Activated effector memory CD4-positive, alpha-beta T cell treated with Interleukin-2 at 50 U/mL for 16 hours (primary cell): ENCODE measurements at regions not wholly inside any gene's neighbourhood (a gene's known extent, or its start where the extent isn't known, plus 50 kb on each side); places are given as distances from the start of the nearest gene placed in this dataset.

Experiments
- DNase-seq: peaks from one replicate; pipeline ENCODE4 v3.0.0-alpha.2; 2020

- no peak for DNase-seq
These were observed 205.2 kb upstream of the NLRP1 start for GRCh38 chr17:5789528-5789927.

GRCh38 chr17:5793157-5793556 is 208.8 kb upstream of the NLRP1 start:
- no peak for DNase-seq

GRCh38 chr17:5793899-5794298 is 209.6 kb upstream of the NLRP1 start:
- no peak for DNase-seq

GRCh38 chr17:5794385-5794784 is 210.1 kb upstream of the NLRP1 start:
- no peak for DNase-seq

- DNase-seq: no peak
These were observed 210.7 kb upstream of the NLRP1 start for GRCh38 chr17:5794881-5795506.

GRCh38 chr17:5797447-5798050 is 213.2 kb upstream of the NLRP1 start:
- DNase-seq: no peak

- DNase-seq: no peak
These were observed 213.8 kb upstream of the NLRP1 start for GRCh38 chr17:5798094-5798493.

- no peak for DNase-seq
These were observed 215.8 kb upstream of the NLRP1 start for GRCh38 chr17:5800131-5800530.

- no peak for DNase-seq
These were observed 216.3 kb upstream of the NLRP1 start for GRCh38 chr17:5800646-5801045.

GRCh38 chr17:5804251-5804650 is 219.9 kb upstream of the NLRP1 start:
- no peak for DNase-seq

GRCh38 chr17:5809056-5809455 is 224.7 kb upstream of the NLRP1 start:
- DNase-seq: no peak

- DNase-seq: no peak
These were observed 225.4 kb upstream of the NLRP1 start for GRCh38 chr17:5809580-5810188.

- DNase-seq: no peak
These were observed 228.3 kb upstream of the NLRP1 start for GRCh38 chr17:5812590-5812989.

- no peak for DNase-seq
These were observed 229.0 kb upstream of the NLRP1 start for GRCh38 chr17:5813357-5813756.

GRCh38 chr17:5815396-5815795 is 231.1 kb upstream of the NLRP1 start:
- DNase-seq: no peak

- DNase-seq: no peak
These were observed 232.3 kb upstream of the NLRP1 start for GRCh38 chr17:5816491-5817070.

- no peak for DNase-seq
These were observed 233.4 kb upstream of the NLRP1 start for GRCh38 chr17:5817475-5818395.

GRCh38 chr17:5819396-5819795 is 235.1 kb upstream of the NLRP1 start:
- no peak for DNase-seq

GRCh38 chr17:5819921-5820685 is 235.8 kb upstream of the NLRP1 start:
- DNase-seq: no peak

GRCh38 chr17:5820721-5821456 is 236.6 kb upstream of the NLRP1 start:
- DNase-seq: no peak

GRCh38 chr17:5821803-5822202 is 237.5 kb upstream of the NLRP1 start:
- DNase-seq: no peak
